IMR-90 (cell line): ENCODE measurements at regions not wholly inside any gene's neighbourhood (a gene's known extent, or its start where the extent isn't known, plus 50 kb on each side); places are given as distances from the start of the nearest gene placed in this dataset.

Experiments used
- ATAC-seq: fragments of 200-7000 bp; cut with Tn5 transposase; 2 replicates; pipeline ENCODE4 v1.9.1; 2020; ENCODE audit warnings: low read depth, mild to moderate bottlenecking, moderate library complexity
- BruUV-seq: library from RNA; stranded (reverse); fragments of 400-500 nt; replicated peaks from 2 replicates; lab custom pipeline; 2021; lab: Mats Ljungman, UMichigan
- CTCF ChIA-PET: fragments of 300-600 bp; formaldehyde crosslinking; extraction: SDS; loops from one replicate; lab custom pipeline; 2021; ENCODE audit warnings: antibody characterized with exemption; lab: Yijun Ruan, JAX
- POLR2A ChIA-PET: fragments of 300-600 bp; sonication (Branson Sonifier 250); formaldehyde crosslinking; loops from one replicate; lab custom pipeline; 2022; ENCODE audit warnings: antibody characterized with exemption; ENCODE audit not compliant: unreplicated experiment; lab: Charles Lee
- DNase-seq: peaks from one replicate; pipeline ENCODE4 v3.0.0; 2013
- H2AFZ ChIP-seq: replicated peaks from 2 replicates; pipeline ENCODE3; 2013; ENCODE audit warnings: low read length, mild to moderate bottlenecking; ENCODE audit not compliant: poor library complexity
- H2AK5ac ChIP-seq: 2 replicates; pipeline ENCODE4 v1.6.1; 2013; ENCODE audit warnings: low read depth, low read length, inconsistent platforms
- H2AK9ac ChIP-seq: replicated peaks from 2 replicates; pipeline ENCODE3; 2013; ENCODE audit warnings: mild to moderate bottlenecking, low read depth, low read length, moderate library complexity; ENCODE audit not compliant: poor library complexity
- H2BK120ac ChIP-seq: 2 replicates; pipeline ENCODE4 v1.6.1; 2013; ENCODE audit warnings: low read depth, low read length, inconsistent platforms
- H2BK15ac ChIP-seq: 3 replicates; pipeline ENCODE4 v1.6.1; 2013; ENCODE audit warnings: low read depth, low read length, inconsistent platforms
- H2BK20ac ChIP-seq: 2 replicates; pipeline ENCODE4 v1.6.1; 2013; ENCODE audit warnings: low read depth, mild to moderate bottlenecking, inconsistent platforms, low read length, moderate library complexity
- H2BK5ac ChIP-seq: 2 replicates; pipeline ENCODE4 v1.6.1; 2013; ENCODE audit warnings: mild to moderate bottlenecking, low read depth, low read length, inconsistent platforms; ENCODE audit not compliant: poor library complexity, severe bottlenecking
- H3K14ac ChIP-seq: replicated peaks from 2 replicates; pipeline ENCODE4 v1.6.1; 2013; ENCODE audit warnings: low read depth, low read length, inconsistent platforms
- H3K18ac ChIP-seq: 2 replicates; pipeline ENCODE4 v1.6.1; 2013; ENCODE audit warnings: low read depth, low read length, control low read depth
- H3K23ac ChIP-seq: 2 replicates; pipeline ENCODE4 v1.6.1; 2013; ENCODE audit warnings: low read depth, low read length, inconsistent platforms
- H3K27ac ChIP-seq: 2 replicates; pipeline ENCODE4 v1.5.1; 2013; ENCODE audit warnings: mild to moderate bottlenecking, control low read depth, low read length; ENCODE audit not compliant: insufficient read depth
- H3K27me3 ChIP-seq: 2 replicates; pipeline ENCODE4 v1.6.1; 2013; ENCODE audit warnings: low read length; ENCODE audit not compliant: control insufficient read depth, insufficient read depth
- H3K36me3 ChIP-seq: 2 replicates; pipeline ENCODE4 v1.6.1; 2013; ENCODE audit warnings: low read length, mixed read lengths; ENCODE audit not compliant: control insufficient read depth, insufficient read depth
- H3K4ac ChIP-seq: 2 replicates; pipeline ENCODE4 v1.6.1; 2013; ENCODE audit warnings: low read depth, low read length, inconsistent platforms
- H3K4me1 ChIP-seq: 2 replicates; pipeline ENCODE4 v1.6.1; 2013; ENCODE audit warnings: low read length, mixed read lengths; ENCODE audit not compliant: control insufficient read depth, insufficient read depth
- H3K4me2 ChIP-seq: 2 replicates; pipeline ENCODE4 v1.6.1; 2013; ENCODE audit warnings: low read depth, mild to moderate bottlenecking, control low read depth, low read length, moderate library complexity
- H3K4me3 ChIP-seq: 2 replicates; pipeline ENCODE4 v1.5.1; 2013; ENCODE audit warnings: low read depth, mild to moderate bottlenecking, control low read depth, low read length, moderate library complexity; ENCODE audit not compliant: insufficient read depth
- H3K56ac ChIP-seq: 2 replicates; pipeline ENCODE4 v1.6.1; 2013; ENCODE audit warnings: low read length, inconsistent platforms; ENCODE audit not compliant: insufficient read depth; ENCODE audit errors: extremely low read depth
- H3K79me1 ChIP-seq, 2 experiments: 2 replicates each; pipeline ENCODE4 v1.6.1; 2013; ENCODE audit warnings: low read length in 2 of 2, inconsistent platforms in 1 of 2, low read depth in 1 of 2
- H3K9ac ChIP-seq: 2 replicates; pipeline ENCODE4 v1.6.1; 2013; ENCODE audit warnings: low read depth, low read length, control low read depth
- H3K9me1 ChIP-seq: 2 replicates; pipeline ENCODE4 v1.6.1; 2013; ENCODE audit warnings: low read length, inconsistent platforms; ENCODE audit not compliant: insufficient read depth
- H3K9me3 ChIP-seq: 2 replicates; pipeline ENCODE4 v1.6.1; 2013; ENCODE audit warnings: low read length; ENCODE audit not compliant: control insufficient read depth, insufficient read depth
- H4K20me1 ChIP-seq: 2 replicates; pipeline ENCODE4 v1.6.1; 2013; ENCODE audit warnings: low read length, inconsistent platforms; ENCODE audit not compliant: insufficient read depth
- H4K5ac ChIP-seq: 2 replicates; pipeline ENCODE4 v1.6.1; 2013; ENCODE audit warnings: mild to moderate bottlenecking, low read depth, low read length, control low read depth
- H4K8ac ChIP-seq, 2 experiments: 2 replicates each; pipeline ENCODE4 v1.6.1; 2013; ENCODE audit warnings: low read depth in 2 of 2, low read length in 2 of 2, control low read depth in 1 of 2, inconsistent platforms in 1 of 2
- H4K91ac ChIP-seq: 2 replicates; pipeline ENCODE4 v1.6.1; 2013; ENCODE audit warnings: low read depth, low read length, inconsistent platforms; ENCODE audit not compliant: insufficient read depth
- CEBPB ChIP-seq: IDR thresholded peaks from 2 replicates; pipeline ENCODE4 v1.6.1; 2012; ENCODE audit warnings: low read depth, low read length, improper control_type of control experiment
- CHD1 ChIP-seq: IDR thresholded peaks from 2 replicates; pipeline ENCODE4 v1.6.1; 2012; ENCODE audit warnings: low read depth, low read length, improper control_type of control experiment
- CTCF ChIP-seq: conservative IDR thresholded peaks from 2 replicates; pipeline ENCODE4 v1.5.1; 2012; ENCODE audit warnings: mild to moderate bottlenecking, low read depth, low read length, improper control_type of control experiment
- ELK1 ChIP-seq: fragments of 150-350 bp; IDR thresholded peaks from 2 replicates; pipeline ENCODE4 v1.6.1; 2016; ENCODE audit warnings: low read depth, mild to moderate bottlenecking, low read length, moderate library complexity, borderline replicate concordance
- FOS ChIP-seq: fragments of 150-350 bp; IDR thresholded peaks from 2 replicates; pipeline ENCODE4 v1.6.1; 2016; ENCODE audit warnings: low read depth, low read length
- MAFK ChIP-seq: IDR thresholded peaks from 2 replicates; pipeline ENCODE4 v1.6.1; 2012; ENCODE audit warnings: low read depth, low read length, improper control_type of control experiment
- MAZ ChIP-seq: IDR thresholded peaks from 2 replicates; pipeline ENCODE4 v1.6.1; 2012; ENCODE audit warnings: low read depth, mild to moderate bottlenecking, low read length, improper control_type of control experiment, moderate library complexity, borderline replicate concordance
- MXI1 ChIP-seq: IDR thresholded peaks from 2 replicates; pipeline ENCODE4 v1.6.1; 2012; ENCODE audit warnings: low read depth, mild to moderate bottlenecking, low read length, moderate library complexity, borderline replicate concordance
- NFE2L2 ChIP-seq: fragments of 150-350 bp; IDR thresholded peaks from 2 replicates; pipeline ENCODE4 v1.6.1; 2016; ENCODE audit warnings: low read depth, mild to moderate bottlenecking, low read length
- POLR2A ChIP-seq: IDR thresholded peaks from 2 replicates; pipeline ENCODE4 v1.6.1; 2012; ENCODE audit warnings: mild to moderate bottlenecking, low read depth, low read length
- RAD21 ChIP-seq: IDR thresholded peaks from 2 replicates; pipeline ENCODE4 v1.6.1; 2012; ENCODE audit warnings: low read length, improper control_type of control experiment
- RCOR1 ChIP-seq: IDR thresholded peaks from 2 replicates; pipeline ENCODE4 v1.6.1; 2012; ENCODE audit warnings: mild to moderate bottlenecking, low read length, improper control_type of control experiment; ENCODE audit not compliant: insufficient replicate concordance
- RFX5 ChIP-seq: IDR thresholded peaks from 2 replicates; pipeline ENCODE4 v1.8.0; 2012; ENCODE audit warnings: low read depth, mild to moderate bottlenecking, low read length, moderate library complexity
- SMC3 ChIP-seq: fragments of 150-350 bp; IDR thresholded peaks from 2 replicates; pipeline ENCODE4 v1.6.1; 2016; ENCODE audit warnings: low read depth, mild to moderate bottlenecking, antibody characterized with exemption, low read length, moderate library complexity
- USF2 ChIP-seq: fragments of 150-350 bp; IDR thresholded peaks from 2 replicates; pipeline ENCODE4 v1.6.1; 2017; ENCODE audit warnings: mild to moderate bottlenecking, antibody characterized with exemption, low read length, low read depth
- WGBS, 2 experiments: methylation state at CpG; one replicate each; pipeline versions ENCODE4 v1.1.5 to v1.1.7; 2013; ENCODE audit warnings: missing lambda C conversion rate in 2 of 2; ENCODE audit not compliant: insufficient read length in 1 of 2; ENCODE audit errors: extremely low coverage in 2 of 2; 5-methylcytosine and 5-hydroxymethylcytosine counted together
- dilution Hi-C: fragments of 300-500 bp; cut with HindIII; formaldehyde crosslinking; loops from one replicate; pipeline ENCODE4 v1.14.3; 2018; ENCODE audit warnings: low sequenced_read_pairs; ENCODE audit not compliant: unreplicated experiment
- in situ Hi-C: fragments of 300-500 bp; cut with MboI; formaldehyde crosslinking; loops from 3 replicates; pipeline ENCODE4 v1.14.3; 2019; ENCODE audit warnings: low sequenced_read_pairs, inconsistent platforms, mixed read lengths
- intact Hi-C: fragments of 100-400 bp; cut with micrococcal nuclease; formaldehyde crosslinking; loops from 2 replicates; pipeline ENCODE4 v1.10.0; 2022

GRCh38 chrX:20352935-20353336 lies 86.2 kb upstream of the RPS6KA3 start:
- Histone ChIP-seq H3K4me2 (no peak overlapping the region), H2AK5ac (no peak overlapping the region), H3K4ac (no peak overlapping the region), H2BK20ac (no peak overlapping the region), H3K18ac (no peak overlapping the region), H3K9me3 (no peaks in the 10 kb centered on the region), H2AFZ (no peak overlapping the region), H4K5ac (no peak overlapping the region), H3K4me1 (no peaks in the 10 kb centered on the region), H2BK5ac (no peak overlapping the region), H3K36me3 (no peaks in the 10 kb centered on the region), H3K4me3 (no peak overlapping the region), H4K8ac (no peak overlapping the region), H3K27me3 (peaks cover 3% of the 10 kb centered on the region), H3K79me1 (no peaks in the 10 kb centered on the region), H4K20me1 (no peaks in the 10 kb centered on the region), H2AK9ac (no peak overlapping the region), H3K14ac (no peak overlapping the region), H3K23ac (no peak overlapping the region), H3K27ac (no peak overlapping the region), H3K9ac (no peak overlapping the region), H3K56ac (no peak overlapping the region), H4K91ac (no peak overlapping the region), H2BK120ac (no peak overlapping the region), H2BK15ac (no peak overlapping the region), H3K9me1 (no peaks in the 10 kb centered on the region)
- in situ Hi-C loops (no loop called here), dilution Hi-C loops (no loop called here), intact Hi-C loops (no loop called here)
- POLR2A ChIA-PET, result no interaction called here
- ATAC-seq (no peak), DNase-seq (no peak)
- no TSS peak for BruUV-seq
- TF ChIP-seq MAFK (no peak), RFX5 (no peak), MAZ (no peak), ELK1 (no peak), SMC3 (no peak), MXI1 (no peak), CHD1 (no peak), POLR2A (no peak), NFE2L2 (no peak), CTCF (no peak), CEBPB (no peak), RAD21 (no peak), RCOR1 (no peak), FOS (no peak), USF2 (no peak)
- CTCF ChIA-PET, result no interaction called here
- no CpG with 5 or more reads among the region's 3 CpGs for WGBS, 2 experiments
